AG09319 (cell line): ENCODE measurements at regions not wholly inside any gene's neighbourhood (a gene's known extent, or its start where the extent isn't known, plus 50 kb on each side); places are given as distances from the start of the nearest gene placed in this dataset.

Experiments used
- DNase-seq: peaks from one replicate; pipeline ENCODE4 v3.0.0-alpha.2; 2010; ENCODE audit warnings: low read depth; ENCODE audit errors: extremely low read depth
- CTCF ChIP-seq: IDR thresholded peaks from 2 replicates; pipeline ENCODE4 v1.5.1; 2011; ENCODE audit warnings: low read depth, mild to moderate bottlenecking, inconsistent platforms, low read length, moderate library complexity

GRCh38 chr15:85891470-85891869, 96.7 kb upstream of the KLHL25 start:
- no peak for DNase-seq
- TF ChIP-seq CTCF, result no peak

- no peak for DNase-seq
- no peak for TF ChIP-seq CTCF
Measured at GRCh38 chr15:85892232-85892631, 97.5 kb upstream of the KLHL25 start.

GRCh38 chr15:85897207-85897894, 102.6 kb upstream of the KLHL25 start:
- TF ChIP-seq CTCF, result no peak
- no peak for DNase-seq

GRCh38 chr15:85897895-85898717, 103.4 kb upstream of the KLHL25 start:
- no peak for TF ChIP-seq CTCF
- DNase-seq, result no peak

- TF ChIP-seq CTCF, result no peak
- no peak for DNase-seq
Measured at GRCh38 chr15:85899927-85900326, 105.2 kb upstream of the KLHL25 start.

GRCh38 chr15:85905751-85906450, 111.2 kb upstream of the KLHL25 start:
- TF ChIP-seq CTCF, result no peak
- DNase-seq, result no peak

GRCh38 chr15:85906640-85907039, 111.9 kb upstream of the KLHL25 start:
- TF ChIP-seq CTCF, result no peak
- no peak for DNase-seq
